Liver (tissue), 8 donors: ENCODE measurements at regions not wholly inside any gene's neighbourhood (a gene's known extent, or its start where the extent isn't known, plus 50 kb on each side); places are given as distances from the start of the nearest gene placed in this dataset.

Experiments
- DNase-seq: peaks from one replicate; pipeline ENCODE4 v3.0.0-alpha.2; 2017; ENCODE audit warnings: low spot score
- H3K27ac ChIP-seq, 2 donors: one replicate each; pipeline ENCODE4 v1.7.0; 2013; ENCODE audit warnings: inconsistent platforms in 2 of 2, low read length in 2 of 2, control low read depth in 1 of 2, low read depth in 1 of 2, mild to moderate bottlenecking in 1 of 2
- H3K27me3 ChIP-seq, 4 donors: one replicate each; pipeline versions ENCODE4 v1.6.1 to v1.7.0; 2013; ENCODE audit warnings: low read length in 3 of 4, inconsistent platforms in 1 of 4, mild to moderate bottlenecking in 1 of 4, moderate library complexity in 1 of 4; ENCODE audit not compliant: control insufficient read depth in 4 of 4, insufficient read depth in 4 of 4
- H3K36me3 ChIP-seq, 4 donors: one replicate each; pipeline versions ENCODE4 v1.6.1 to v1.7.0; 2013; ENCODE audit warnings: low read length in 3 of 4, mild to moderate bottlenecking in 3 of 4, low read depth in 1 of 4, moderate library complexity in 1 of 4; ENCODE audit not compliant: control insufficient read depth in 4 of 4, insufficient read depth in 3 of 4
- H3K4me1 ChIP-seq, 4 donors: one replicate each; pipeline versions ENCODE4 v1.6.1 to v1.7.0; 2013; ENCODE audit warnings: low read length in 3 of 4, mild to moderate bottlenecking in 3 of 4, moderate library complexity in 1 of 4; ENCODE audit not compliant: control insufficient read depth in 4 of 4, insufficient read depth in 4 of 4
- H3K4me3 ChIP-seq, 3 donors: one replicate each; pipeline versions ENCODE4 v1.6.1 to v1.7.0; 2013; ENCODE audit warnings: low read length in 3 of 3, control low read depth in 1 of 3, low read depth in 1 of 3, mild to moderate bottlenecking in 1 of 3
- H3K9ac ChIP-seq, 2 donors: one replicate each; pipeline ENCODE4 v1.7.0; 2013; ENCODE audit warnings: low read length in 2 of 2, mild to moderate bottlenecking in 2 of 2, moderate library complexity in 2 of 2, control low read depth in 1 of 2, low read depth in 1 of 2
- H3K9me3 ChIP-seq, 4 donors: one replicate each; pipeline versions ENCODE4 v1.6.1 to v1.7.0; 2013; ENCODE audit warnings: low read length in 3 of 4; ENCODE audit not compliant: control insufficient read depth in 4 of 4
- EGR1 ChIP-seq, 2 donors: IDR thresholded peaks; 2 replicates each; pipeline ENCODE4 v1.6.1; 2016 to 2018; ENCODE audit warnings: antibody characterized with exemption in 2 of 2, low read depth in 2 of 2
- FOXA1 ChIP-seq: IDR thresholded peaks from 2 replicates; pipeline ENCODE4 v1.6.1; 2016; ENCODE audit warnings: antibody characterized with exemption
- FOXA2 ChIP-seq: IDR thresholded peaks from 2 replicates; pipeline ENCODE4 v1.6.1; 2016; ENCODE audit warnings: antibody characterized with exemption
- GABPA ChIP-seq, 2 donors: IDR thresholded peaks in 1 of 2; conservative IDR thresholded peaks in 1 of 2; 2 replicates each; pipeline ENCODE4 v1.6.1; 2016; ENCODE audit warnings: antibody characterized with exemption in 2 of 2, mild to moderate bottlenecking in 1 of 2, moderate library complexity in 1 of 2
- HNF4A ChIP-seq, 2 donors: conservative IDR thresholded peaks; 2 replicates each; pipeline ENCODE4 v1.6.1; 2016; ENCODE audit warnings: antibody characterized with exemption in 2 of 2, mild to moderate bottlenecking in 2 of 2
- JUND ChIP-seq, 2 donors: IDR thresholded peaks; 2 replicates each; pipeline ENCODE4 v1.6.1; 2016; ENCODE audit warnings: antibody characterized with exemption in 2 of 2
- NR2F2 ChIP-seq: IDR thresholded peaks from 2 replicates; pipeline ENCODE4 v1.6.1; 2016; ENCODE audit warnings: antibody characterized with exemption
- RAD21 ChIP-seq, 2 donors: IDR thresholded peaks; 2 replicates each; pipeline ENCODE4 v1.6.1; 2016; ENCODE audit warnings: antibody characterized with exemption in 2 of 2, mild to moderate bottlenecking in 2 of 2
- RXRA ChIP-seq, 2 donors: IDR thresholded peaks; 2 replicates each; pipeline ENCODE4 v1.6.1; 2017 to 2018; ENCODE audit warnings: antibody characterized with exemption in 2 of 2, mild to moderate bottlenecking in 1 of 2
- SP1 ChIP-seq: IDR thresholded peaks from 2 replicates; pipeline ENCODE4 v1.6.1; 2018; ENCODE audit warnings: antibody characterized with exemption, mild to moderate bottlenecking
- TAF1 ChIP-seq: conservative IDR thresholded peaks from 2 replicates; pipeline ENCODE4 v1.6.1; 2016; ENCODE audit warnings: antibody characterized with exemption, mild to moderate bottlenecking
- YY1 ChIP-seq: IDR thresholded peaks from 2 replicates; pipeline ENCODE4 v1.6.1; 2016; ENCODE audit warnings: antibody characterized with exemption, mild to moderate bottlenecking
- WGBS: extraction: QIAGEN DNeasy Blood & Tissue Kit; methylation state at CpG from one replicate; pipeline ENCODE4 v1.1.7; 2013; 5-methylcytosine and 5-hydroxymethylcytosine counted together
- TF ChIP-seq, protein P1 (sequence below): IDR thresholded peaks from 2 replicates; pipeline ENCODE4 v1.6.1; 2016; ENCODE audit warnings: antibody characterized with exemption, mild to moderate bottlenecking
- TF ChIP-seq, protein P2 (sequence below): IDR thresholded peaks from 2 replicates; pipeline ENCODE4 v1.6.1; 2016; ENCODE audit warnings: antibody characterized with exemption
- TF ChIP-seq, protein P3 (sequence below): fragments of 150-350 bp; IDR thresholded peaks from 2 replicates; pipeline ENCODE4 v1.5.1; 2017; ENCODE audit warnings: improper control_type of control experiment, low read depth, low read length; ENCODE audit not compliant: missing input control
- TF ChIP-seq, protein P4 (sequence below): IDR thresholded peaks from 2 replicates; pipeline ENCODE4 v1.6.1; 2016; ENCODE audit warnings: antibody characterized with exemption
- TF ChIP-seq, protein P5 (sequence below): IDR thresholded peaks from 2 replicates; pipeline ENCODE4 v1.6.1; 2016; ENCODE audit warnings: antibody characterized with exemption
- donor health status: healthy.
- donor health status: healthy.
- donor health status: healthy.
- donor health status: healthy.
- donor health status: healthy.

DNA sequence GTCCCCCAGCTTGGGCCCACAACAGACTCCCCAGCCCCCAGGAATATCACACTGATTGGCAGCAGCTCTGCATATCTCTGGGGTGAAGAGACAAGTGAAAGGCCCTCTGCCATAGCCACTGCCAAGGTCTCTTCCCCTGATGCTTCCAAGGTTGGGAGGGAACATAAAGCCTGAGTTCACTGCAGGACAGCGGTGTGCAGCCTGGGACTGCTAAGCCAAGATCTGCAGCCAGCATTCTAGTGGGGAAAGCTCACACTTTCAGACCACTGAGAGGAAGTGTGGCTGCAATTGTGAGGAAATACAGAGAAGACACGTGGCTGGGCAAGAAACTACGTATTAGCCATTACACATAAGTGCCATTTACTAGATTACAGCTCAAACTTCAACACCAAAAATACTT is 100.7 kb downstream of the MAIP1 start:
- WGBS = 75% methylated on average over 3 of the region's 3 CpGs
- Histone ChIP-seq H3K9me3 (no peaks in the 10 kb centered on the region), H3K4me3 (no peak overlapping the region), H3K4me1 (peaks cover 0 to 7% (median 2%) of the 10 kb centered on the region in 4 donors), H3K36me3 (no peaks in the 10 kb centered on the region), H3K27me3 (no peaks in the 10 kb centered on the region), H3K27ac (no peak overlapping the region), H3K9ac (no peak overlapping the region)
- DNase-seq = no peak
- TF ChIP-seq JUND (IDR thresholded peaks at IDR 0.05) = no peak
- TF ChIP-seq NR2F2 = no peak
- TF ChIP-seq RXRA (IDR thresholded peaks at IDR 0.05) = no peak
- TF ChIP-seq RAD21 (IDR thresholded peaks at IDR 0.05) = no peak
- TF ChIP-seq, protein P1, sequence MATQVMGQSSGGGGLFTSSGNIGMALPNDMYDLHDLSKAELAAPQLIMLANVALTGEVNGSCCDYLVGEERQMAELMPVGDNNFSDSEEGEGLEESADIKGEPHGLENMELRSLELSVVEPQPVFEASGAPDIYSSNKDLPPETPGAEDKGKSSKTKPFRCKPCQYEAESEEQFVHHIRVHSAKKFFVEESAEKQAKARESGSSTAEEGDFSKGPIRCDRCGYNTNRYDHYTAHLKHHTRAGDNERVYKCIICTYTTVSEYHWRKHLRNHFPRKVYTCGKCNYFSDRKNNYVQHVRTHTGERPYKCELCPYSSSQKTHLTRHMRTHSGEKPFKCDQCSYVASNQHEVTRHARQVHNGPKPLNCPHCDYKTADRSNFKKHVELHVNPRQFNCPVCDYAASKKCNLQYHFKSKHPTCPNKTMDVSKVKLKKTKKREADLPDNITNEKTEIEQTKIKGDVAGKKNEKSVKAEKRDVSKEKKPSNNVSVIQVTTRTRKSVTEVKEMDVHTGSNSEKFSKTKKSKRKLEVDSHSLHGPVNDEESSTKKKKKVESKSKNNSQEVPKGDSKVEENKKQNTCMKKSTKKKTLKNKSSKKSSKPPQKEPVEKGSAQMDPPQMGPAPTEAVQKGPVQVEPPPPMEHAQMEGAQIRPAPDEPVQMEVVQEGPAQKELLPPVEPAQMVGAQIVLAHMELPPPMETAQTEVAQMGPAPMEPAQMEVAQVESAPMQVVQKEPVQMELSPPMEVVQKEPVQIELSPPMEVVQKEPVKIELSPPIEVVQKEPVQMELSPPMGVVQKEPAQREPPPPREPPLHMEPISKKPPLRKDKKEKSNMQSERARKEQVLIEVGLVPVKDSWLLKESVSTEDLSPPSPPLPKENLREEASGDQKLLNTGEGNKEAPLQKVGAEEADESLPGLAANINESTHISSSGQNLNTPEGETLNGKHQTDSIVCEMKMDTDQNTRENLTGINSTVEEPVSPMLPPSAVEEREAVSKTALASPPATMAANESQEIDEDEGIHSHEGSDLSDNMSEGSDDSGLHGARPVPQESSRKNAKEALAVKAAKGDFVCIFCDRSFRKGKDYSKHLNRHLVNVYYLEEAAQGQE = no peak
- TF ChIP-seq FOXA2 = no peak
- TF ChIP-seq, protein P2, sequence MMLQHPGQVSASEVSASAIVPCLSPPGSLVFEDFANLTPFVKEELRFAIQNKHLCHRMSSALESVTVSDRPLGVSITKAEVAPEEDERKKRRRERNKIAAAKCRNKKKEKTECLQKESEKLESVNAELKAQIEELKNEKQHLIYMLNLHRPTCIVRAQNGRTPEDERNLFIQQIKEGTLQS = no peak
- TF ChIP-seq, protein P3, sequence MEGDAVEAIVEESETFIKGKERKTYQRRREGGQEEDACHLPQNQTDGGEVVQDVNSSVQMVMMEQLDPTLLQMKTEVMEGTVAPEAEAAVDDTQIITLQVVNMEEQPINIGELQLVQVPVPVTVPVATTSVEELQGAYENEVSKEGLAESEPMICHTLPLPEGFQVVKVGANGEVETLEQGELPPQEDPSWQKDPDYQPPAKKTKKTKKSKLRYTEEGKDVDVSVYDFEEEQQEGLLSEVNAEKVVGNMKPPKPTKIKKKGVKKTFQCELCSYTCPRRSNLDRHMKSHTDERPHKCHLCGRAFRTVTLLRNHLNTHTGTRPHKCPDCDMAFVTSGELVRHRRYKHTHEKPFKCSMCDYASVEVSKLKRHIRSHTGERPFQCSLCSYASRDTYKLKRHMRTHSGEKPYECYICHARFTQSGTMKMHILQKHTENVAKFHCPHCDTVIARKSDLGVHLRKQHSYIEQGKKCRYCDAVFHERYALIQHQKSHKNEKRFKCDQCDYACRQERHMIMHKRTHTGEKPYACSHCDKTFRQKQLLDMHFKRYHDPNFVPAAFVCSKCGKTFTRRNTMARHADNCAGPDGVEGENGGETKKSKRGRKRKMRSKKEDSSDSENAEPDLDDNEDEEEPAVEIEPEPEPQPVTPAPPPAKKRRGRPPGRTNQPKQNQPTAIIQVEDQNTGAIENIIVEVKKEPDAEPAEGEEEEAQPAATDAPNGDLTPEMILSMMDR = no peak
- no peak for TF ChIP-seq HNF4A (conservative IDR thresholded peaks at IDR 0.05)
- no peak for TF ChIP-seq FOXA1
- no peak for TF ChIP-seq TAF1
- no peak for TF ChIP-seq SP1
- no peak for TF ChIP-seq EGR1 (IDR thresholded peaks at IDR 0.05; ENCODE audit: low read depth in 2 of 2)
- TF ChIP-seq, protein P4, sequence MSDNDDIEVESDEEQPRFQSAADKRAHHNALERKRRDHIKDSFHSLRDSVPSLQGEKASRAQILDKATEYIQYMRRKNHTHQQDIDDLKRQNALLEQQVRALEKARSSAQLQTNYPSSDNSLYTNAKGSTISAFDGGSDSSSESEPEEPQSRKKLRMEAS = no peak
- no peak for TF ChIP-seq YY1
- TF ChIP-seq GABPA (IDR thresholded peaks at IDR 0.05 in 1 of 2, conservative IDR thresholded peaks at IDR 0.05 in 1 of 2) = no peak
- TF ChIP-seq, protein P5, sequence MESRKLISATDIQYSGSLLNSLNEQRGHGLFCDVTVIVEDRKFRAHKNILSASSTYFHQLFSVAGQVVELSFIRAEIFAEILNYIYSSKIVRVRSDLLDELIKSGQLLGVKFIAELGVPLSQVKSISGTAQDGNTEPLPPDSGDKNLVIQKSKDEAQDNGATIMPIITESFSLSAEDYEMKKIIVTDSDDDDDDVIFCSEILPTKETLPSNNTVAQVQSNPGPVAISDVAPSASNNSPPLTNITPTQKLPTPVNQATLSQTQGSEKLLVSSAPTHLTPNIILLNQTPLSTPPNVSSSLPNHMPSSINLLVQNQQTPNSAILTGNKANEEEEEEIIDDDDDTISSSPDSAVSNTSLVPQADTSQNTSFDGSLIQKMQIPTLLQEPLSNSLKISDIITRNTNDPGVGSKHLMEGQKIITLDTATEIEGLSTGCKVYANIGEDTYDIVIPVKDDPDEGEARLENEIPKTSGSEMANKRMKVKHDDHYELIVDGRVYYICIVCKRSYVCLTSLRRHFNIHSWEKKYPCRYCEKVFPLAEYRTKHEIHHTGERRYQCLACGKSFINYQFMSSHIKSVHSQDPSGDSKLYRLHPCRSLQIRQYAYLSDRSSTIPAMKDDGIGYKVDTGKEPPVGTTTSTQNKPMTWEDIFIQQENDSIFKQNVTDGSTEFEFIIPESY = no peak

DNA sequence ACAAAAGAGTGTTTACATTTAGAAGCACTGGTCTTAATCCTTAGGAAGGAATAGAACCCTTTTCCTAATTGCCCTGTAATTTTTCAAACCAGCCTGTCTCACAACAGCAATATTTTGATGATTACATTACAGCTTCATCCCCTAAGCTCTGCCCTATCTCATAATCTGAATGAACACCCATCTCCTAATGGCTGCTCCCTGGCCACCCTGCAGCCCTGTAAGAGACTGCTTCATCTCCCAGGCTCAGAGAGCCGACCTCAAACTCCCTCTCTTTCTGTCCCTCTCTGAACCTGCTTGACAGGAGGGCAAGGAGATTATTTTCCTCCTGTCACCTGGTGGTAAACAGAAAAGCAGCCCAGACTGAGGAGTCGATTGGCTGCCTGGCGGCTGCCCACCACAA is 107.8 kb downstream of the MAIP1 start:
- WGBS = 86% methylated on average over 3 of the region's 3 CpGs

More for the DNA sequence above, 107.8 kb downstream of the MAIP1 start:
- no peak overlapping the region for H3K4me3 ChIP-seq
- no peaks in the 10 kb centered on the region for H3K27me3 ChIP-seq
- no peak for DNase-seq
- H3K36me3 ChIP-seq = no peaks in the 10 kb centered on the region
- H3K27ac ChIP-seq = no peak overlapping the region
- H3K9ac ChIP-seq = no peak overlapping the region
- no peaks in the 10 kb centered on the region for H3K9me3 ChIP-seq
- TF ChIP-seq TAF1 = no peak
- no peak for TF ChIP-seq GABPA (IDR thresholded peaks at IDR 0.05 in 1 of 2, conservative IDR thresholded peaks at IDR 0.05 in 1 of 2)
- TF ChIP-seq, protein P1 = no peak
- TF ChIP-seq, protein P3 = no peak
- TF ChIP-seq RXRA (IDR thresholded peaks at IDR 0.05) = no peak
- TF ChIP-seq FOXA2 = no peak
- peaks cover 0 to 4% (median 2%) of the 10 kb centered on the region in 4 donors for H3K4me1 ChIP-seq
